GM18868 (cell line): ENCODE measurements at regions not wholly inside any gene's neighbourhood (a gene's known extent, or its start where the extent isn't known, plus 50 kb on each side); places are given as distances from the start of the nearest gene placed in this dataset.

Experiments
- ATAC-seq: cut with Tn5 transposase; IDR thresholded peaks from one replicate; pipeline ENCODE4 v1.9.1; 2021; ENCODE audit warnings: mild to moderate bottlenecking, moderate library complexity; ENCODE audit not compliant: unreplicated experiment

- no peak for ATAC-seq
These were observed 864.2 kb upstream of the MGAT4C start for GRCh38 chr12:87120440-87120839.

GRCh38 chr12:87119713-87120112 lies 863.5 kb upstream of the MGAT4C start:
- ATAC-seq: no peak

GRCh38 chr12:87117526-87117925 lies 861.3 kb upstream of the MGAT4C start:
- no peak for ATAC-seq

- no peak for ATAC-seq
These were observed 860.6 kb upstream of the MGAT4C start for GRCh38 chr12:87116780-87117179.

DNA sequence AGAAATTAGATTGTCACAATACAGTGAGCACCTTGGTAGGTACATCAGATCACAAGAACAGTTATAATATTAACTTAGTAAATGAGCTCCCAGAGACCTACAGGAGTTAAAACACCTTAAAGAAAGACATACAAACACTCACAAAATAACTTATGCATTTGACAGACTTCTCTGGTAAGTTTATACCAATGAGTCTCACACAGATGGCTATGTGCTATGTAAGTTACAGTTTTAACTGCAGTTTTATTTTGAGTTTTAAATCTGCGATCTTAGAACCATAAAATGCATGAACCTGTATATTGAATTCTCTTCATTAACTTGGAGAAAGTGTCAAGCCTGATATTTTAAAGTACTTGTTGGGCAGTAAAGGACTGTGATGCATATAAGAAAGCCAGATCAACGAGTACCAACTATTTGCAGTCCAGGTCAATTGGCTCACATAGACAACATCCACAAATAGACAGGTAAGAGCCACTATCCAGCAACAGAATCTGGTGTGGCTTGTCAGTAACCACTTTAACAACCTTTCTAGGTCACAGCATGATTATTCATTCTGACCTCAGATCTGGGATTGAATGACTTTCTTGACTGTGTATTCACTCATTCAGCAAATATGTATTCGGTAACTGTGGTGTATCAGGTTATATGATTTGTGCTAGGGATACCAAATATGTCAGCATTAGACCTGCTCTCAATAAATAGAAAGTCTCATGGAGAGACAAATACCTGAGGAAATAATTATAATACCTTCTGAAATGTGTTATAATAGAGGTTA lies 856.6 kb upstream of the MGAT4C start:
- no peak for ATAC-seq

DNA sequence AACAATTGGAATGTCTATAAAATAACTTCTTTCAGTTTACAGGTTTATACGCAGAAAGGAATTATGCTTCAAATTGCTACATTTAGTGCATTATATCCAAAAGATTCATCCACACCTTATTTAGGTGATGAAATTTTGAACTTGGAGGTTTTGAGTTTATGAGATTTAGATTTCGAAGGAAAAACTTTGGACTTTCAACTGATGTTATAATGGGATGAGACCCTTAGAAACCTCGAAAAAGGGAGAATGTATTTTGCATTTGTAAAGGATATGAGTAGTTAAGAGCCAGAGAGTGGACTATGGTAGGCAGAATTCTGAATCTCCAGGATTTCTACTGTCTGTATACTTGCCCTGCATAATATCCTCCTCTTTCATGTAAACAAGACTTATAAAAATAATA lies 851.6 kb upstream of the MGAT4C start:
- ATAC-seq: no peak

- no peak for ATAC-seq
These were observed 851.1 kb upstream of the MGAT4C start for GRCh38 chr12:87107270-87107669.

DNA sequence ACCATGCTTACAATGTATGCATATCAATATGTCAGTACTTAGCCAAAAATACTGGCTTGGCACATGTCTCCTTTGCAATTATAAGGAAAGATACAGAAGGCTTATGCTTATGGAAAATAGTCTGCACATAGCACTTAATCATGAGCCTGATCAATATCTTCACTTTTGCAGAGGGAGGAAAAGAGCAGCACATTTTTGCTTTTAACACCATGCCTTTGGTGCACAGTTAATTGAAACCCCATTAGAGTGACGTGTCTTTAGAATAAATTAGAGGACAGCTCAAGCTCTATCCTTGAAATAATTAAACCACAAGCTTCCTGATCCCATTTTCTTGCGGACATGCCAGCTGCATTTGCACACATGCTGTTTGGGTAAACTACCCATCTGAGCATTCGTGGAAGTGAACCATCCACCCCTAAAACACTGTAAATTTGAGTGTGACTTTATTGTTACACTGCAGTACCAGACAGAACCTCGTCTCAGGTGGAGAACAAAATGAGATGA lies 839.9 kb upstream of the MGAT4C start:
- ATAC-seq: no peak

- ATAC-seq: no peak
These were observed 838.2 kb upstream of the MGAT4C start for GRCh38 chr12:87094356-87094755.

GRCh38 chr12:87092421-87092820 lies 836.2 kb upstream of the MGAT4C start:
- ATAC-seq: no peak

GRCh38 chr12:87086118-87086891 lies 830.1 kb upstream of the MGAT4C start:
- ATAC-seq: no peak

DNA sequence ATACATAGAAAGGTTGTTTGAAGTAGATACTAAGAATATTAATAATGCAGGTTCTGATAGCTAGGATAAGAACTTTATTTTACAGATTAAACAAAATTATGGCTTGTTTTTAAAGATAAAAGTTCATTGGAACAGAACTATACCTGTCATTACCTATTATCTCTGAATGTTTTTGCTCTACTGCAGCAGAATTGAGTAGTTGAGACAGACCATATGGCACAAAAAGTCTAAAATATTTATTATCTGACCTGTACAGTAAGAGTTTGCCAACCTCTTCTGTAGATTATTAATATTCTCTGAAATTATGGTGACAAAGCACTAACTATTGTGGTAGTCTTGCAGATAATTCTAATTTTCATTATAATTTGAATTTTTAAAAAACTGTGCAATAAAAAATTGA lies 829.1 kb upstream of the MGAT4C start:
- no peak for ATAC-seq

GRCh38 chr12:87082756-87083155 lies 826.6 kb upstream of the MGAT4C start:
- no peak for ATAC-seq

GRCh38 chr12:87074781-87075180 lies 818.6 kb upstream of the MGAT4C start:
- no peak for ATAC-seq

GRCh38 chr12:87066326-87066725 lies 810.1 kb upstream of the MGAT4C start:
- ATAC-seq: no peak

DNA sequence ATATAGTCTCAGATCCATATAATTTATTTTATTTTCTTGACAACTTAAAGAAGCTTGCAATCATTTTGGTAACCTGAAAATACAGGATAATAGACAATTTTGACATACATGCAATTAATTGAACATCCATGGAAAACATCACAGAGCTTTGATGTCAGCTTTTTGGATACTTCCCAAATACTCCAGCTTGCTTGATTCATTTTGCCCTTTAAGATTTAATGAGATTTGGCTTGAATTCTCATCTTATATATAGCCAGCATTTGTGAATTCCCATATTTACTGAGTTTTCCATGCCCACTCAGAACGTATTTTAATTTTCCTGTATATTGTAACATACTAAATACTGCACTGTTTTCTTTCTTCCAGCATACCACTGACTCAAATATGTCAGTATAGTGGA lies 803.0 kb upstream of the MGAT4C start:
- ATAC-seq: no peak

DNA sequence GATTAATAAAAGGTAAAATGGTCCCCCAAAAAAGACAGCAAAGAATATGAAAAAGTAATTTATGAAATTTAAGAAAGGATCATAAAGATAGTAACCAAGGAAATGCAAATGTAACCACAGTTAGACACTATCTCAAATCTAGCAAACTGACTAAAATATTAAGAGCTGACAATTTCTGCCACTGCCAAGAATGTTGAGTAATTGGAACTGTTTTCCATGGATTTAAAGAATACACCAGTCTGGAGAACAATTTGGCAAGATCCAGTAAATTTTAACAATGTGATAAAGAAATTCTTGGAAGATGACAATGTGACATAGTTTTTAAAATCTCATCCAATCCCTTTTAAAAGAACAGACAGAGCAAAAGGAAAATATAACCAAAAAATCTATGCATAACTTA lies 798.0 kb upstream of the MGAT4C start:
- no peak for ATAC-seq

GRCh38 chr12:87051621-87052020 lies 795.4 kb upstream of the MGAT4C start:
- no peak for ATAC-seq

- no peak for ATAC-seq
These were observed 791.5 kb upstream of the MGAT4C start for GRCh38 chr12:87047691-87048090.

DNA sequence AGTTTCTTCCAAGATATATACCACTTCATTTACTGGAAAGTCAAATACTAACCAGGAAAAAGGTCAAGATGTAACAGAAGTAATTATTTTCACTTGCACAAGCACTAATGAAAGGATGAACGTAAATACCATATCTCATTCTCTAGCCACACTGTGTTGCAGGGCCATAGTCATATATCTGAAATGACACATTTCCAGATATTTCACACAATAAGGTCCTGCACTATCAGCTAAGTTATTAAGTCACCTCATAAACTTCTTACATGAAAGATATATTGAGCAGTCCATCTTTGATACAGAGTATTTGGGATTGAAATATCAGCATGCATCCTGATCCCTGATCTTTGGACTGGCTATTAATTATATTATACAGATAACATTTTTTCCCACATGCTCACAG lies 783.3 kb upstream of the MGAT4C start:
- no peak for ATAC-seq

DNA sequence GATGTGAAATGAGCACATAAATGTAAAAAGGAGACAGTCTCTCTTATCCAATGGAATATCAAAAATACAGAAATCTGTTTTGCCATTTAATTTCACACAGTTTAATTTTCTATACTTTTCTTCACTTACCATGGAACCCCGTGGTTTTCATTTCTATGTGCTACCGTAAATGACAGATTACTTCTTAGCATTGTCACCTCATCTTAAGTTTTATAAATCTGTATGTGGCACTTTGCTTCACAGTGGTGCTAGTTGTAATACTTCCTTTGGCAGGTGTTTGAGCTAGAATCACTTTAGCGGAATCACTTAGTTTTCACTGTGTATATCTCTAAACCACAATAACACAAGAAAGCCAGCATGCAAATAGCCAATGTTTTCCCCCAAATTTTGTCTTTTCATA lies 781.9 kb upstream of the MGAT4C start:
- ATAC-seq: no peak

- no peak for ATAC-seq
These were observed 769.8 kb upstream of the MGAT4C start for GRCh38 chr12:87025976-87026375.
